GM12892 (cell line): ENCODE measurements at regions not wholly inside any gene's neighbourhood (a gene's known extent, or its start where the extent isn't known, plus 50 kb on each side); places are given as distances from the start of the nearest gene placed in this dataset.

Source experiments
- POLR2A ChIP-seq: IDR thresholded peaks from 2 replicates; pipeline ENCODE4 v1.6.1; 2011; ENCODE audit warnings: low read depth, low read length, control low read depth
- POLR2AphosphoS5 ChIP-seq: IDR thresholded peaks from 2 replicates; pipeline ENCODE4 v1.6.1; 2011; ENCODE audit warnings: low read depth, low read length, control low read depth
- TAF1 ChIP-seq: IDR thresholded peaks from 2 replicates; pipeline ENCODE4 v1.6.1; 2011; ENCODE audit warnings: low read depth, mild to moderate bottlenecking, control low read depth, low read length, borderline replicate concordance

DNA sequence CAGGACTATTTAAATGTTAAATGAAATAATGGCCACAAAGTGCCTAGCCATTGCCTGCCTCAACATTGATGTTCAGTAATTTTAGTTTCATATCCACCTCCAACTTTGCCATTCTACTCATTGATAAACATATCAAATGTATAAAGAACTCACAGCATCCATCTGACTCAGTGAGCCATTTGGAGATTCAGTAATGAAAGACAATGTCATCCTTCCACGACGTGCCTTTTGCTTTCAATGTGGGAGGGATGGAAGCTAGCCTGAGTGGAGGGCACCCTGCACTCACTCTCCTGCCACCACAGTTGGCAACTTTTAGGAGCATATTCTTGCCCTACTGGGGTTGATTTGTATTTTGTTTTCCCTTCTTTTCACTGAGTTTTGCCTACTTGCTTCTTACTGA lies 151.5 kb downstream of the GLUL start:
- TF ChIP-seq POLR2AphosphoS5: no peak
- TF ChIP-seq POLR2A: no peak
- no peak for TF ChIP-seq TAF1
